Body of pancreas (tissue), 4 donors: ENCODE measurements at regions not wholly inside any gene's neighbourhood (a gene's known extent, or its start where the extent isn't known, plus 50 kb on each side); places are given as distances from the start of the nearest gene placed in this dataset.

Source experiments
- ATAC-seq: fragments of 150-250 bp; one replicate; pipeline ENCODE4 v1.9.1; 2016
- DNase-seq, 4 donors: peaks; one replicate each; pipeline ENCODE4 v3.0.0-alpha.2; 2019
- H3K27ac ChIP-seq, 4 donors: fragments of 200-600 bp; sonication (generic); 1 replicate in 3 of 4; 2 replicates in 1 of 4; pipeline versions ENCODE4 v1.5.1 to v1.6.1; 2016 to 2019; ENCODE audit warnings: mild to moderate bottlenecking in 1 of 4, mixed read lengths in 1 of 4, moderate library complexity in 1 of 4
- H3K27me3 ChIP-seq, 2 donors: fragments of 200-600 bp; sonication (generic); one replicate each; pipeline ENCODE4 v1.6.0; 2016; ENCODE audit warnings: mild to moderate bottlenecking in 1 of 2
- H3K36me3 ChIP-seq, 2 donors: fragments of 200-600 bp; sonication (generic); replicated peaks in 1 of 2; 2 replicates each; pipeline ENCODE4 v1.5.1; 2016; ENCODE audit warnings: low read depth in 2 of 2; ENCODE audit not compliant: insufficient read depth in 1 of 2
- H3K4me1 ChIP-seq: fragments of 200-600 bp; sonication (generic); one replicate; pipeline ENCODE4 v1.6.0; 2016
- H3K4me3 ChIP-seq, 2 donors: fragments of 200-600 bp; sonication (generic); 1 replicate in 1 of 2; 2 replicates in 1 of 2; pipeline ENCODE4 v1.5.1; 2016 to 2019
- H3K9me3 ChIP-seq, 3 donors: fragments of 200-600 bp; sonication (generic); 1 replicate in 2 of 3; 2 replicates in 1 of 3; pipeline ENCODE4 v1.5.1; 2016
- CTCF ChIP-seq, 7 experiments: fragments of 450-650 bp in 4 of 7; fragments of 200-600 bp in 3 of 7; sonication (generic) in 3 of 7; IDR thresholded peaks; one replicate each; pipeline ENCODE4 v1.5.1; 2016 to 2019; ENCODE audit warnings: antibody characterized with exemption in 7 of 7
- POLR2A ChIP-seq, 3 donors: fragments of 450-650 bp; IDR thresholded peaks; one replicate each; pipeline ENCODE4 v1.6.1; 2016; ENCODE audit warnings: antibody characterized with exemption in 3 of 3, mild to moderate bottlenecking in 2 of 3
- WGBS, 2 donors: methylation state at CpG; one replicate each; pipeline ENCODE4 v1.1.5; 2017; 5-methylcytosine and 5-hydroxymethylcytosine counted together
- intact Hi-C: fragments of 100-400 bp; cut with DNase I; formaldehyde crosslinking; loops from one replicate; pipeline ENCODE4 v1.15.1; 2023

GRCh38 chr4:128665514-128665913 lies 144.0 kb upstream of the JADE1 start:
- no peaks in the 10 kb centered on the region for H3K36me3 ChIP-seq
- intact Hi-C loops: no loop called here

GRCh38 chr4:128663325-128663724 lies 146.2 kb upstream of the JADE1 start:
- H3K9me3 ChIP-seq: no peaks in the 10 kb centered on the region
- peaks cover 33% of the 10 kb centered on the region for H3K4me1 ChIP-seq
- no peaks in the 10 kb centered on the region for H3K27me3 ChIP-seq
- H3K4me3 ChIP-seq: no peak overlapping the region
- H3K36me3 ChIP-seq: no peaks in the 10 kb centered on the region
- TF ChIP-seq CTCF (IDR thresholded peaks at IDR 0.05) (no peak), POLR2A (IDR thresholded peaks at IDR 0.05) (no peak)
- intact Hi-C loops: no loop called here
- peak in 3 of 4 donors; percentile 37 to 54 (median 44) for DNase-seq
- WGBS, 2 donors: 51 to 53% methylated on average over 2 to 3 of the region's 3 CpGs
- ATAC-seq: no peak
- H3K27ac ChIP-seq: no peak overlapping the region

More at GRCh38 chr4:128665514-128665913, 144.0 kb upstream of the JADE1 start:
- Histone ChIP-seq H3K4me3 (no peak overlapping the region), H3K4me1 (peaks cover 19% of the 10 kb centered on the region), H3K27me3 (no peaks in the 10 kb centered on the region), H3K9me3 (no peaks in the 10 kb centered on the region), H3K27ac (no peak overlapping the region)
- ATAC-seq: no peak
- no peak for DNase-seq
- TF ChIP-seq POLR2A (IDR thresholded peaks at IDR 0.05) (no peak), CTCF (IDR thresholded peaks at IDR 0.05) (no peak)
- 96 to 100% methylated on average over 1 to 2 of the region's 2 CpGs for WGBS, 2 donors

- no peak for TF ChIP-seq POLR2A (IDR thresholded peaks at IDR 0.05)
- H3K27ac ChIP-seq: peak overlapping the region; percentile 57 to 70 (median 66)
- H3K9me3 ChIP-seq: no peaks in the 10 kb centered on the region
- peaks cover 42% of the 10 kb centered on the region for H3K4me1 ChIP-seq
- ATAC-seq: peak; percentile 20
- intact Hi-C loops: no loop called here
- no peak for DNase-seq
- H3K36me3 ChIP-seq: no peaks in the 10 kb centered on the region
- H3K27me3 ChIP-seq: no peaks in the 10 kb centered on the region
- 58 to 60% methylated on average over 6 of the region's 6 CpGs for WGBS, 2 donors
- H3K4me3 ChIP-seq: no peak overlapping the region
Observed at GRCh38 chr4:128661479-128661878, 148.0 kb upstream of the JADE1 start.

GRCh38 chr4:128660361-128661215 lies 148.9 kb upstream of the JADE1 start:
- H3K4me1 ChIP-seq: peaks cover 42% of the 10 kb centered on the region
- intact Hi-C loops: no loop called here
- WGBS, 2 donors: 45 to 56% methylated on average over 3 of the region's 3 CpGs
- peak in 3 of 4 donors; percentile 22 to 59 (median 23) for DNase-seq
- no peaks in the 10 kb centered on the region for H3K27me3 ChIP-seq
- no peak for TF ChIP-seq CTCF (IDR thresholded peaks at IDR 0.05)
- TF ChIP-seq POLR2A (IDR thresholded peaks at IDR 0.05): no peak
- H3K9me3 ChIP-seq: no peaks in the 10 kb centered on the region
- ATAC-seq: peak; percentile 80
- H3K4me3 ChIP-seq: no peak overlapping the region
- peak overlapping the region; percentile 57 to 70 (median 66) for H3K27ac ChIP-seq
- no peaks in the 10 kb centered on the region for H3K36me3 ChIP-seq

GRCh38 chr4:128658214-128658631 lies 151.3 kb upstream of the JADE1 start:
- H3K4me1 ChIP-seq: peaks cover 37% of the 10 kb centered on the region
- TF ChIP-seq POLR2A (IDR thresholded peaks at IDR 0.05): no peak
- TF ChIP-seq CTCF (IDR thresholded peaks at IDR 0.05): no peak
- H3K27ac ChIP-seq: peak overlapping the region in 1 of 4 donors; percentile 17
- WGBS, 2 donors: 61 to 65% methylated on average over 4 of the region's 4 CpGs
- no peak overlapping the region for H3K4me3 ChIP-seq
- H3K9me3 ChIP-seq: no peaks in the 10 kb centered on the region
- no peak for ATAC-seq
- DNase-seq: no peak
- no peaks in the 10 kb centered on the region for H3K27me3 ChIP-seq
- intact Hi-C loops: no loop called here
- H3K36me3 ChIP-seq: no peaks in the 10 kb centered on the region
